PFSK-1 (cell line): ENCODE measurements at regions not wholly inside any gene's neighbourhood (a gene's known extent, or its start where the extent isn't known, plus 50 kb on each side); places are given as distances from the start of the nearest gene placed in this dataset.

ENCODE experiments used
- FOXP2 ChIP-seq: optimal IDR thresholded peaks from 2 replicates; pipeline ENCODE3; 2011; ENCODE audit warnings: borderline replicate concordance, control low read depth, inconsistent platforms; ENCODE audit not compliant: insufficient read depth; ENCODE audit errors: extremely low read length, extremely low read depth
- POLR2AphosphoS5 ChIP-seq: IDR thresholded peaks from 2 replicates; pipeline ENCODE4 v1.6.1; 2012; ENCODE audit warnings: low read depth, mild to moderate bottlenecking, control low read depth, low read length, moderate library complexity
- SIN3A ChIP-seq: IDR thresholded peaks from 2 replicates; pipeline ENCODE4 v1.6.1; 2012; ENCODE audit warnings: mild to moderate bottlenecking, low read length, moderate library complexity, borderline replicate concordance; ENCODE audit not compliant: insufficient read depth
- TAF1 ChIP-seq: IDR thresholded peaks from 2 replicates; pipeline ENCODE4 v1.6.1; 2012; ENCODE audit warnings: low read length, control low read depth, borderline replicate concordance; ENCODE audit not compliant: insufficient read depth
- TF ChIP-seq, protein P1 (sequence below), 2 experiments: IDR thresholded peaks; 2 replicates each; pipeline versions ENCODE4 v1.6.1 to v1.8.0; 2011 to 2012; ENCODE audit warnings: low read depth in 2 of 2, low read length in 2 of 2, control low read depth in 1 of 2, inconsistent platforms in 1 of 2, mild to moderate bottlenecking in 1 of 2, moderate library complexity in 1 of 2; ENCODE audit not compliant: insufficient read depth in 1 of 2

DNA sequence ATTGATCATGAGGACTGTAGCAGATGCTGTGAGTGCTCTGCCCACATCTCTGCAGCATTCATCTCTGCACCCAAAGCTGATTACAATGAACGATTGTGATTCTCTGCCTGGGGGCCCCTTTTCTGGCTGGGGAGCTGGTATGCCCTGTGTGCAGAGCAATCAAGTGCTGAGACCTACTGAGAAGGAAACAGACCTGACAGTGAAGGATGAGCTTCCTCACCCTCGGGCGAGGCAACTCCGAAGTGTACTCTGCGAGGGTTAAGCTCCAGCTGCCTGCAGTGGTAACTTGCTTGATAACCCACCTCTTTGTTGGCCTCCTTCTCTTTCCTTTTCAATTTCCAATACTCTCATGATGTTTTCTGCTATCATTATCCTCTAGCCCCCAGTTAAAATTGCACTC, 56.0 kb upstream of the ADRA1D start:
- TF ChIP-seq SIN3A (no peak), POLR2AphosphoS5 (no peak), FOXP2 (no peak), TAF1 (no peak)
- TF ChIP-seq, protein P1, sequence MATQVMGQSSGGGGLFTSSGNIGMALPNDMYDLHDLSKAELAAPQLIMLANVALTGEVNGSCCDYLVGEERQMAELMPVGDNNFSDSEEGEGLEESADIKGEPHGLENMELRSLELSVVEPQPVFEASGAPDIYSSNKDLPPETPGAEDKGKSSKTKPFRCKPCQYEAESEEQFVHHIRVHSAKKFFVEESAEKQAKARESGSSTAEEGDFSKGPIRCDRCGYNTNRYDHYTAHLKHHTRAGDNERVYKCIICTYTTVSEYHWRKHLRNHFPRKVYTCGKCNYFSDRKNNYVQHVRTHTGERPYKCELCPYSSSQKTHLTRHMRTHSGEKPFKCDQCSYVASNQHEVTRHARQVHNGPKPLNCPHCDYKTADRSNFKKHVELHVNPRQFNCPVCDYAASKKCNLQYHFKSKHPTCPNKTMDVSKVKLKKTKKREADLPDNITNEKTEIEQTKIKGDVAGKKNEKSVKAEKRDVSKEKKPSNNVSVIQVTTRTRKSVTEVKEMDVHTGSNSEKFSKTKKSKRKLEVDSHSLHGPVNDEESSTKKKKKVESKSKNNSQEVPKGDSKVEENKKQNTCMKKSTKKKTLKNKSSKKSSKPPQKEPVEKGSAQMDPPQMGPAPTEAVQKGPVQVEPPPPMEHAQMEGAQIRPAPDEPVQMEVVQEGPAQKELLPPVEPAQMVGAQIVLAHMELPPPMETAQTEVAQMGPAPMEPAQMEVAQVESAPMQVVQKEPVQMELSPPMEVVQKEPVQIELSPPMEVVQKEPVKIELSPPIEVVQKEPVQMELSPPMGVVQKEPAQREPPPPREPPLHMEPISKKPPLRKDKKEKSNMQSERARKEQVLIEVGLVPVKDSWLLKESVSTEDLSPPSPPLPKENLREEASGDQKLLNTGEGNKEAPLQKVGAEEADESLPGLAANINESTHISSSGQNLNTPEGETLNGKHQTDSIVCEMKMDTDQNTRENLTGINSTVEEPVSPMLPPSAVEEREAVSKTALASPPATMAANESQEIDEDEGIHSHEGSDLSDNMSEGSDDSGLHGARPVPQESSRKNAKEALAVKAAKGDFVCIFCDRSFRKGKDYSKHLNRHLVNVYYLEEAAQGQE (IDR thresholded peaks at IDR 0.05; ENCODE audit: insufficient read depth in 1 of 2, low read depth in 2 of 2, low read length in 2 of 2): no peak

DNA sequence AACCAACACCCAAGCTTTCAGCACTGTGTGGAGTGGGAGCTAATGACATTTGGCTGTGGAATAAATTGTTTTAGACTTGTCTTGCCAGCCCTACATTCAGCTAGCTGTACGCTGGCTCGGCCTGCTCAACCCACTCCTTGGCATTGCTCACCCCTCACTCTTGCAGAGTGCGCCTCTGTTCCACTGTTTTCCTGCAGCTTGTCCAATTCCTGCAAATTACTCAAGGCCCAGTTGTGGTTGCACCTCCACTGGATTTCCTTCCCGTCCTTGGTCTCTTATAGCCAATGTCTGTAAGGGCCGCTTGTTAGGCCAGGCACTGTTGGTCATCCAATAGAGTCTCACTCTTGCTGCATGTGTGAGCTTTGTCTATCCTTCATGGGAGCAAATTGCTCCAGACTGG, 55.5 kb upstream of the ADRA1D start:
- TF ChIP-seq SIN3A (no peak), FOXP2 (no peak), POLR2AphosphoS5 (no peak), TAF1 (no peak)
- TF ChIP-seq, protein P1 (IDR thresholded peaks at IDR 0.05; ENCODE audit: insufficient read depth in 1 of 2, low read depth in 2 of 2, low read length in 2 of 2): no peak

DNA sequence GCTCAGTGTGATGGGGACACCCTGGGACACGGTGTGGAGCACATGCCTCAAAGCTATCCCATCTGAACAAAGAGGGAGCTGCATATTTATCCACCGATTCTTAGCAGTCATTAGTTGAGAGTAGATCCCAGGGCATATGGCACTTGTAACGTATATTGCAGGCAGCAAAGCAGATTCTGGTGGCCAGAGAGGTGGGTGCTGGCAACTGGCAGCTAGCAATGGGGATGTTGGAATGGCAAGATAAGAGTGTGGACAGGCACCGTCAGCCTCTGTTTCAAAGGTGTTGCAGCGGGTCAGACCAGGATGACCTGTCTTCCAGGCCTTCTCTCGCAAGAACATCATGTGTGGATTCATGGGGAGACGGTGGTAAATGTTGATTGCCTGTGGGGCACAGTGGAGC, 54.0 kb upstream of the ADRA1D start:
- TF ChIP-seq TAF1 (no peak), FOXP2 (no peak), SIN3A (no peak), POLR2AphosphoS5 (no peak)
- TF ChIP-seq, protein P1 (IDR thresholded peaks at IDR 0.05; ENCODE audit: insufficient read depth in 1 of 2, low read depth in 2 of 2, low read length in 2 of 2): no peak

DNA sequence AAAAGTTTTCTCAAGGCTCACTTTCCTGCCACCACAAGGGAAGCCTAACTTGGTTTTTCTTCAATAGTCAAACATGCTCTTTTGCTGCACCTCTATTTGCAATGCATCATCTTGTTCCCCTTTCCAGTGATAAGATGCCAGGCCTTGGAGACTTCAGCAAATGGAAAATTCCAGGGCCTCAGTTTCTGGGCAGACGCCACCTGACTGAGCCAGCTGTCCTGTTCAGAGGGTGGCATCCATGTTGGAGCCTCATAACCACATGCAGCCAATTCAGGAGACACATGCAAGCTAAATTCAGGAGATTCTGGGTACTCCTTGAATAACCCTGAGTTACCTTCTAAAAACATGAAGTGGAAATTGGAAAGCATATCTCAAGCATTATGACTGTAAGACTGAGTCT, 51.8 kb upstream of the ADRA1D start:
- TF ChIP-seq, protein P1 (IDR thresholded peaks at IDR 0.05; ENCODE audit: insufficient read depth in 1 of 2, low read depth in 2 of 2, low read length in 2 of 2): no peak
- no peak for TF ChIP-seq TAF1
- no peak for TF ChIP-seq SIN3A
- no peak for TF ChIP-seq POLR2AphosphoS5
- TF ChIP-seq FOXP2: no peak

DNA sequence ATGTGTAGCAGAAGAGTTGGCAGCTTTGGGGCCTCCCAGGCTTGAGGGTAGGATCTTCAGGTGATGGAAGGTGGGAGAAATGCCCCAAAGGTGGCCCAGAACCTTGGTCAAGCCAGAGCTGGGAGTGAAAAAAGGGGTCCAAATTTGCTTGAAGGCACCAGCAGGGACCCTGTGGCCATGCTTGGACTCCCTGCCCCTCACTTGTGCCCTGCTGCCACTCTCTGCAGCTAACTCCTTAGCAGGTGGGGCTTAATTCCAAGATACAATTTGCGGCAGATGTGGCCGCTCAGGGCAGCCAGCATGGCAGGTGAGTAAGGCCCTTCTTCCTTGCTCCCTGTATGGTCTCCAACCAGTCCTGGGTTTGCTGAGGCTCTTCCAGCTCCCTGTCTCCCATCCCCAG, 51.3 kb upstream of the ADRA1D start:
- TF ChIP-seq, protein P1 (IDR thresholded peaks at IDR 0.05; ENCODE audit: insufficient read depth in 1 of 2, low read depth in 2 of 2, low read length in 2 of 2): no peak
- TF ChIP-seq SIN3A (no peak), FOXP2 (no peak), TAF1 (no peak), POLR2AphosphoS5 (no peak)
